NCI-H1048 (cell line): ENCODE measurements at regions not wholly inside any gene's neighbourhood (a gene's known extent, or its start where the extent isn't known, plus 50 kb on each side); places are given as distances from the start of the nearest gene placed in this dataset.

Experiments used
- DNase-seq: peaks from one replicate; lab custom pipeline; 2025; lab: John Stamatoyannopoulos, UW

- no peak for DNase-seq
Measured at GRCh38 chr13:44096901-44097300, 217.2 kb downstream of the LACC1 start.

DNA sequence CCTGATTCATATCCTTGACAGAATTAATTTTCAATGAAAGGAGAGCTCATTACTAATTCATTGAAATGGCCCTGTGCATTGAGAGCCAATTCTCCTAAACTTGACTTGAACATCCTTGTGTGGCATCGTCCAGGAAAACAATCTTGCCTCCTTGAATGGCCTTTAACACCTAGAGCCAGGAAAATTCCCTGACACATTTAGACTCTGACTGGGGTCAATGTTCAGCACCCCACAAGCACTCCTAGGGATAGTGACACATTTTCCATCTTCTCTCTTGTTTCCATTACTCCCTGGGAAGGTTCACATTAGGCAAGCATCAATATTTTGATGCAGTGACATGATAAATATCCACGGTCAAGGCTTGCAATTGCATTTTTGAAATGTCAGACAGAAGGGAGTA is 218.9 kb downstream of the LACC1 start:
- DNase-seq = no peak

DNA sequence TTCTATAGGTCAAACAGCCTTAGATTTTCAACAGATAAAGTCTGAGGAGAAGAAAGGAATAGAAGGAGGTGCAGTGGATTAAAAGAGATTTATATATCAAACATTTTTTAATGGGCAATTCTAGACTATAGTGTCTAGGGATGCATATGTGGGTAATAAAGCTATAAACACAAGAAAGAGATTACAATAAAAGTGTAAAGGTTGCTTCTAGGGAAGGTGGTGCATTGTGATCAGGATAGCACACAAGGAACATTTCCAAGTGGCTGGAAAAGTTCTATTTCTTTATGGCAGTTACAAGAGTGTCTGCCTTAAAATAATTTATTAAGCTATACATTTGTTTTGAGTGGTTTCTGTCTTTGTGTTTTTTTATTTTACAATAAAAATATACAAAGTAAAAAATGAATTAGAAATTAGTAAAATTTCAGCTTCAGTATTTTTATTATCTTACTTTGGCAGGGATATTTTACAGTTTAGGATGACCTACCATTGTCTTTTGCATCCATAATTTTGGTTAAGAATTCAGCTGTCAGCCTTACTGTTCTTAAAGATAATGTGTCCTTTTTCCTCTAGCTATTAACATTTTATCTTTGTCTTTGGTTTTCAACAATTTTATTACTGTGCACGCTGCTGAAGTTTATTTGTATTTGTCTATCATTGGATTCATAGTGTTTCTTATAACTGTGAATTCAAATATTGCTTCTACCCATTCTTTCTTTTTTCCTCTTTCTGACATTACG is 221.8 kb downstream of the LACC1 start:
- no peak for DNase-seq

GRCh38 chr13:44103429-44104196 is 223.9 kb downstream of the LACC1 start:
- DNase-seq = no peak

- DNase-seq = no peak
Measured at GRCh38 chr13:44104197-44104490, 224.4 kb downstream of the LACC1 start.

- DNase-seq = no peak
Measured at GRCh38 chr13:44104969-44105368, 225.3 kb downstream of the LACC1 start.

DNA sequence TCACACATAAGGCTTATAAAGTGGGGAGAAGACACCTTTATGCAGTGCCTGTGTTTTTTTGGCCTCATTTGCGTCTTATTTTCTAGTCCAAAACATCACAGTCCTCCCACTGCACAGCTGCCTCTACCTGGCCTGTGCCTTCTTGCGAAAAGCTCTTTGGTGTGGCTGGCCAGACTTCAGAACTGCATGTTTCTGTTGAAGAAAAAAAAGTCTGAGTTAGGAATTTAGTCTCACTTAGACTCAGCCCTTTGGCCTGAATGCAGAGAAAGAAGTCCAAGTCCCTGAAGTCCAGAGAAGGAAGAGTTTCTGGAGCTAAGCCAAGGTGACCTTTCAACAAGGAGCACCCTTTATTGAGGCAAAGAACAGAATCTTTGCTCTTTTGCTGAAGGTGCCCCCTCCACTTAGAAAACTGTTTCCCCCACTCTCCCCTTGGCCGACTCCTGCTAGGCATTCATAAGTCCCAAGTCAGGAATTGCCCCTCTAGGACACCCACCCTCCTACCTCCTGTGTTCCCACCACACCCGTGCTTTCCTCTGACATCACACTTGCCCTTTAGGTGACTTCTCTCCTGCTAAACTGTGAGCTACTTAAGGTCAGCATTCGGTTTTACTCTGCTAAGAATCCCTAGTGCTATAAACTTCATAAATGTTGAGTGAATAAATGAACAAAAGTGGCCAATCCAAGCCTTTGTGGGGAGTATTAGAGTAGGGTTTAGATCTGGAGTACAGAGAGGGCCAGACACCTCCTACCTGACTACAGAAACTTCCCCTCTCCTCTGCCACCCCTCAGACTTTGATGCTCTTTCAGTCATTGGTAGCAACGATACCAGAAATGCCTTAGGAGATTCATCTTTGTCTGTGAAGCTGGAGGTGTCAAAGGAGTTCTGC is 226.8 kb downstream of the LACC1 start:
- no peak for DNase-seq

DNA sequence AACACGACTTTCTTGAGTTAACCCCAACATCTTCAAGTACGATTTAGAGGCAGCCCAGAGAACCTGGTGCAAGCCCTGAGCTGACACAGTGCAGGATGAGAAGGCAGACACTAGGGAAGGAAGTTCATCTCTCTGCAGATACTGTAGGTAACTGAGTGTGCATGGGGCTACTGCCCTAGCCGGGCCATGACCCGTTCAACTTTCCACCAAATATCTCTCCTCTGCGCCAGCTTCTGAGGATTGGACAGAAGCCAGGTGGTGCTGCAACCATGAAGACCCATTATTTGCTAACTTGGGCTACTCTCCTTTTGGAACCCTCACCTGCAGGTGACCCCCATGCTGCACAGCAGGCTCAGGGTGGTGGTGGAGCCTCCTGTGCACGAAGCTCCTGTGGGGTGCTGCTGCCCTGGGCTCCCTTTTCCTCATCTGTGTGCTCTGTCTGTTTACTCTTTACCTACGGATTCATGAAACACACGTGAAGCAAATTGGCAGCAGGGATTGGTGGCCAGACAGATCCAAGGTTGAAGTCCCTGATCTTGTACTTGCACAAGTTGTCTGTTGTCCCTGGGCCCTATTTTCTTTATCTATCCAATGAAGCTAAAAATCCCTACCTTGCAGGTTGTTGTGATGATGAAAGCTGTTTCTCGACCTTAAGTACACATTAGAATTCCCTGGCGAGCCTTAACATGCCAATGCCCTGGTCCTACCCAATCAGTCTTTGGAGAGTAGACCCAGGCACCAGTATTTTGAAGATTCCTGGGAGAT is 227.8 kb downstream of the LACC1 start:
- DNase-seq = no peak

DNA sequence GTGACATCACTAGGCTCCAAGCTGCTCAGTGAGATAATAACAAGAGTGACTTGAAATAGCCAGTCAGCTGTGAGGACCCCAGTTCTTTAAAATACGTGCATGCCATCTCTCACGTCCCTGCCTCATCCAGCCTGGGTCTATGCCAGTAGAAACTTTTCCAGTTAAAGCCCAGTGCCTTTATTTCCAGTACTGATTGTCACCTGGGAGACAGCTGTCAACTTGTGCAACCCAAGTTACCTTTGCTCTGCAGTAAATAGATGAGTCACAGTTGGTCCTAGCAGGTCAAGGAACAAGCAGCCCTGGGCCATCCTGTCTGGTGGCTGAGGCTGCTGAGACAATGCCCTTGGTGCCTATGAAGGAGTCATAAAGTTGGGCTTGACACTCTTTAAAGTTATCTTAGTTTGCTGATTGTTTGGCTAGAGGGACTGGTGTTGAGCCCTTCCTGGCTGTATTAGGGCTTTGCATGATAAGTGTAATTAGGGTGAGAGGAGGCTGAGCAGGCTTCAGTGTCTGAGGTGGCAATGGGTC is 228.7 kb downstream of the LACC1 start:
- DNase-seq = no peak

GRCh38 chr13:44110091-44110621 is 230.5 kb downstream of the LACC1 start:
- no peak for DNase-seq

DNA sequence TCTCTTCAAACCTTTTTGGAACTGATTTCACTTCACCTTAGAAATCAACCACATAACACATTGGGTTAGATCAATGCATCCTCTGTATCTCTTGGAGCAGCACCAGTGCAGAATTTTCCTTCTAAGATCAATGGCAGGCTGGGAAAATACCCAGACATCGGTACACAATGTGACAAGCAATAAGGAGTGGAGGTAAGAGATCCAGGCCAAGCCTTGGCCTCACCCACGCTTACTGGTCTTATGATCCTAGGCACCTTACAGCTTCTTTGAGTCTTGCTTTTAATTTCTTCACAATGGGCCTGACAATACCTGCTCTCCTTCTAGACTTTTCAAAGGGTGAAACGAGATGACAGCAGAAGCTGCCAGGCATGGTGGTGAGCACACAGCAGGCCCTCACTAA is 232.0 kb downstream of the LACC1 start:
- DNase-seq = no peak

DNA sequence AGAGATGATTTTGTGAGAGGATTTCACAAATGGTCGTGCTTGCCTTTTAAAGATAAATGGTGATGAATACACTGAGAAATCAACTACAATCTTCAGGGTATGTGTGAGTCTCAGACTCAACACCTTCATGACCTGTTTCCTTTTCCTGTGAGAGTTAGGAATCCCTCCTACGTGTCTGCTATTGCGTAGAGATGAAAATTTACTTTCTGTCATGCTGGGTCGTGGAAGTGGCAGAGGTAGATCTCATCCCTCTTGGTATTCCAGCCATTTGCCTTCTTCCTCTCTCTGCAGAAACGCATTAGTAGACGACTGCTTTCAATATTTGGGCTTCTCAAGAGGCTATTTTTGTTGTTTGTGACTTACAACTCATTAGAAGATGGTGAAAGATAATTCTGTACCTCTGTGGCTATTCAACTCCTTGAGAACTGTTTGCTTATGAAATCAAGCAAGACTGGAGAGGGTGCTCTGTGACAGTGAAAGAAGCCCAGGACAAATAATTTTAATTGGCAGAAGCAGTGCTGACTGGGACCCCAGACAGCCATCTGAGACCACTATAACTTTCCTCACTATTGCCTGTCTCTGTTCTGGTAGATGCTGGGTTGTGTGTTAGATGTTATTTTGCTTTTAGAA is 233.1 kb downstream of the LACC1 start:
- no peak for DNase-seq

GRCh38 chr13:44116562-44117332 is 237.0 kb downstream of the LACC1 start:
- no peak for DNase-seq

GRCh38 chr13:44117351-44117750 is 237.6 kb downstream of the LACC1 start:
- no peak for DNase-seq

DNA sequence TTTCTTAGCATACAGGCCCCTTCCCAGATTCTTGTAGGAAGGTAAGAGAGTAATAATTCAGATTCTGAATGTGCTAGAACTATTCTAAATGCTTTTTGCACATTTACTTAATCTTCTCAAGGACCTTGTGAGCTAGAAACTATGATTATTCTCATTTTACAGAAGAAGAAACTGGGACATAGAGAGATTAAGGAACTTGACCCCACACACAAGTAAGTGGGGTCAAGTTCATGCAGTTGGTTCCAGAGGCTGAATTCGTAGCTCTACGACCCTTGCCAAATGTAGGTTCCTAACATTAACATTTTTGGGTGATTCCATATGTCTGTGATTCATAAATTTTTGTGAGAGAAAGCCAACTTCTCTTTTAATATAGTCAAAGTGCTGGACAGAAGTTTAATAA is 238.1 kb downstream of the LACC1 start:
- DNase-seq = no peak

DNA sequence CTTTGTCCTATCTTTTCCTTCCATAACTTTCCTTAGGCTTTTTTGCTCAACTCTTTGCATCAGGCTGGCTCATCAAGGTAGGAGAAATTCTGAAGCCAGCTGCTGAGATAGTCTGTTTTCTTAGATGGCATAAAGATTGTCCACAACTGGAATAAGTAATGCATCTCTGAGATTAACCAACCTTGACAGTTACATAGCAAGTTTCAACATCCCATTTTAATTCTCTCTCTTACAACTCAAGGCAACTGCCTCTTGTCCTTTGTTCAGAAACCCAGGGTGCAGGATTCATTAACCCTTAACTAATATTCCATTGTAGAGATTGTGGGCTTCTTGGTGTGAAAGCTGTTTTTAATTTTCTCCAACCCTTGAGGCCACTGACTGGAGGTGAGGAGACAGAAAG is 239.2 kb downstream of the LACC1 start:
- DNase-seq = no peak

GRCh38 chr13:44120043-44120442 is 240.3 kb downstream of the LACC1 start:
- no peak for DNase-seq

- no peak for DNase-seq
Measured at GRCh38 chr13:44120849-44121755, 241.4 kb downstream of the LACC1 start.

- no peak for DNase-seq
Measured at GRCh38 chr13:44124352-44124751, 244.6 kb downstream of the LACC1 start.
